Pulmonary artery endothelial cell (primary cell): ENCODE measurements at regions not wholly inside any gene's neighbourhood (a gene's known extent, or its start where the extent isn't known, plus 50 kb on each side); places are given as distances from the start of the nearest gene placed in this dataset.

ENCODE experiments used
- DNase-seq: peaks from one replicate; pipeline ENCODE4 v3.0.0-alpha.2; 2011; ENCODE audit warnings: low read depth, low spot score

- DNase-seq: no peak
Observed at GRCh38 chr14:101176535-101177205, 273.1 kb upstream of the RTL1 start.

- no peak for DNase-seq
Observed at GRCh38 chr14:101177301-101177971, 273.9 kb upstream of the RTL1 start.

DNA sequence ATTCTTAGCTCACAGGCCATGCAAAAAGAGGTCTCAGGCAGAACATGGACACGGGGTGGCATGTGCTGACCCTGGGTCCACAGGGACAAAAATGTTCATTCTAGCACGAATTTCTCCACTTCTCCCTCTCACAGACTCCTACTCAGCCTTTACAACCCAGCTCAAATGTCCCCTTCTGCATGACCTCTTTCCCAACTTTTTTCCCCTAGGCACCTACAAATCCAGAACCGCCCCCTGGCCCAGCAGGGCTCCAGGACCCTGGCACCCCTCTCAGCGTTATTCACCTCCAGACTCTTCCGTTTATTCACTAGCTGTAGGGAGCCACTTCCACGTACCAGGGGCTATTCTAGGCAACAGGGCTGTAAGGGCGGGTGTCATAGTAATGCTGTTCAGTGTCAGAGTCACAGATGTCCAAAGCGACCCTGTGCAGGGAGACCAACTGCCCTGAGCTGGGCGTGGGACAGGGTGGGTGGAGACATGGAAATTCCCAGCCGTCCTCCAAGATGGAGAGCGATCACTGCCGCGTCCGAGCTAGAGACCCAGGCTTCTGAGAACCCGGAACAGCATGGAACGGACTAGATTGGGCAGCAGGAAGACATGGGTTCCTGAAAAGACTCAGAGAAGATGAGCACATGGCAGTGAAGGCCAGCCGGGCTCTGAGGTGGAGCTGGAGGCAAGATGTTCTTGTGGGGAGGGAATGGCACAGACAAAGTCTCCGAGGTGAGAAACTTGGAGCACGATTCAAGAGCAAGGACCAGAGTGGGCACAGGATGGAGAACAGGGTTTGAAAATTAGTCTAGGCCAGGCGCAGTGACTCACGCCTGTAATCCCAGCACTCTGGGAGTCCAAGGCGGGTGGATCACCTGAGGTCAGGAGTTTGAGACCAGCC is 274.9 kb upstream of the RTL1 start:
- DNase-seq: no peak

GRCh38 chr14:101179691-101180211 is 276.2 kb upstream of the RTL1 start:
- no peak for DNase-seq

- no peak for DNase-seq
Observed at GRCh38 chr14:101181446-101182313, 278.2 kb upstream of the RTL1 start.

GRCh38 chr14:101182476-101182875 is 279.0 kb upstream of the RTL1 start:
- no peak for DNase-seq

DNA sequence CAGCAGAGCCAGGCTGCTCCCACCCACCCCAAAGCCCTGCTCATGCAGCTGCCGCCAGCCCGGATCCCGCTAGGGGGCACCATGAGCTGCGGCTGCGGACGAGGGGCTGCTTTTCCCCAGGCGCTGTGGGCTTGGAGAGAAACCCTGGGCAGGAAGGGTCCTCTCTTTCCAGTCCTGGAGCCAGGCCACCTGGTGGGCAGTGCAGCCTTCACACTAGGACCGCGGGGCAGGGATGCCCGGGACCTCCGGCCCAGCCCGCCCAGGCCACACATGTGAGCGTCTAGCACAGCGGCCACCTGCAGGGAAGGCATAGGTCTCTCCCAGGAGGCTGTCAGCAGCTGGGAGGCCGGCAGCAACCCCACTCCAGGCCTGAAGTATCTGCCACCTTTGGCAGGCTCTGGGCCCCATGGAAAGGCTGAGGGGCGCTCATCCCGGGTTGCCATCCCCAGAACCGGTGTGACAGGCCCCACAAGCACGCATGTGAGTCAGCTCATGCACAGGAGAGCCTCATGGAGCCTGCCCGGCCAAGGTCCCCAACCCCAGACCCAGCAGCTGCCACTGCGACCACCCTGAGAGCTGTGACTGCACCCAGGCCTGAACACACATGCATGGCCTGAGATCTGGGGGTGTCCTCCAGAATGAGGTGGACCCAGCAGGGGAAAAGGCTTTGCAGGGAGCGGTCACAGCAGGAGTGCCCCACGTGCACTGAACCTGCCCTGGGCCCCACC is 280.0 kb upstream of the RTL1 start:
- no peak for DNase-seq

- DNase-seq: no peak
Observed at GRCh38 chr14:101184104-101184455, 280.6 kb upstream of the RTL1 start.

DNA sequence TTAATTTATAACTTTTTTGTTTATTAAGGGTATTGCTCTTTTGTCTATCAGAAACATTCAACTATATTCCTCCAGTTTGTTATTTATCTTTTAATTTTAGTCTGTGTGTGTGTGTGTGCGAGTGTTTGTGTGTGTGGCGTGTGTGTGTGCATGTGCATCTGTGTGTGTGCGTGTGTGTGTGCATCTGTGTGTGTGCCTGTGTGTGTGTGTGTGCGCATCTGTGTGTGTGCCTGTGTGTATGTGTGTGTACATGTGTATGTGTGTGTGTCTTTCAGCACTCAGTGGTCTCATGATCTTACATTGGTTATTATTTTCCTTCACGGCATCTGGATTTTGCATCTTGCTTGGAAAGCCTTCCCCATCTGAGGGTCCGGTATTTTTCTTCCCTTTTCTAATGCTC is 281.1 kb upstream of the RTL1 start:
- DNase-seq: no peak

DNA sequence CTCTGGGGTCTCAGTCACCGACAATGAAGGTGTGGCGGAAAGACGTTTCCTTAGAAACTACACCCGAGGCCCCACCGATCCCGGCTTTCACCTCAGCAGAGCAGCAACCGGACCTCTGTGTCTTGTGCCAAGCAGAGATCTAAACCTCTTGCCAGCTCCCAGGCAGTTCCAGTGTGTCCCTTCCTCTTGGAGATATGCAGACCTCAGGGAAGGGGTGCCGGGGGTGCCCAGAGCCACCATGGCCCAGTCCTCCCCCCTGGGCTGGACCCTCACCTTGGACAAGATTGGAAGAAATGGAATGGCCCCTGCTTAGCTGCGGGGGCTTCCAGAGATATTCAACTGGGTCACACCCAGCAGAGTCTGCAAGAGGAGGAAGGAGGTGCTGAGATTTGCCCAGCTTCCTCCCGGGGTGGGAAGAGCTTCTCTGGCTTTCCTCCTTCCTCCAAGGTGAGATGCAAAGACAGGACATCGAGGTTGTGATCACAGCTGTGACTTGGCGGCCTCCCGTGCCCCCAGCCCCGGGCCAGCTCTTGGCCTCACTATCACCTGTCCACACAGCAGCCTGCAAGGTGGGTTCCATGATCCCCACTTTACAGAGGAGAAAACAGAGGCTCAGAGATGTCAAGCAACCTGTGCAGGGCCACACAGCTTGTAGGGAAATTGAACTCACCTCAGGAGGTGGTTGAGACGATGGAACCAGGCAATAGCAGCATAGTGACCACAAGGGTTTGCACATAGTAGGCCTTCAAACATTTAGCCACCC is 281.7 kb upstream of the RTL1 start:
- no peak for DNase-seq

- no peak for DNase-seq
Observed at GRCh38 chr14:101185946-101186345, 282.4 kb upstream of the RTL1 start.

DNA sequence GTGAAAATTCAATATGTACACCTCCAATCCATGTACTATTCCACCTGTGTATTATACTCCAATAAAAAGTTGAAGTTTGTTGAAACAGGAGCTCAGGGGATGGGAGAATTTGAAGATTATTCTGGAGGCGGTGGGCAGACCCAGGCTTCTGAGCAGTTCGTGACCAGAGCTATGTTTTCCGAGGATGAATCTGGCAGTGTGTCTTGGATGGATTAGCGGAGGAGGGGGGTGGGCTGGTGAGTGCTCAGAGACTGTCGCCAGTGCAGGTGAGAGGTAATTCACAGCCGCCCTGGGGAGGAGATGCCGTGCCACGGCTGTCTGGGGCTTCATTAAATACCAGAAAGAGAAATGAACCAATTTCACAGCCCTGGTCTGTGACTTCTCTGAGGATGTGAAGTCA is 283.0 kb upstream of the RTL1 start:
- DNase-seq: no peak

DNA sequence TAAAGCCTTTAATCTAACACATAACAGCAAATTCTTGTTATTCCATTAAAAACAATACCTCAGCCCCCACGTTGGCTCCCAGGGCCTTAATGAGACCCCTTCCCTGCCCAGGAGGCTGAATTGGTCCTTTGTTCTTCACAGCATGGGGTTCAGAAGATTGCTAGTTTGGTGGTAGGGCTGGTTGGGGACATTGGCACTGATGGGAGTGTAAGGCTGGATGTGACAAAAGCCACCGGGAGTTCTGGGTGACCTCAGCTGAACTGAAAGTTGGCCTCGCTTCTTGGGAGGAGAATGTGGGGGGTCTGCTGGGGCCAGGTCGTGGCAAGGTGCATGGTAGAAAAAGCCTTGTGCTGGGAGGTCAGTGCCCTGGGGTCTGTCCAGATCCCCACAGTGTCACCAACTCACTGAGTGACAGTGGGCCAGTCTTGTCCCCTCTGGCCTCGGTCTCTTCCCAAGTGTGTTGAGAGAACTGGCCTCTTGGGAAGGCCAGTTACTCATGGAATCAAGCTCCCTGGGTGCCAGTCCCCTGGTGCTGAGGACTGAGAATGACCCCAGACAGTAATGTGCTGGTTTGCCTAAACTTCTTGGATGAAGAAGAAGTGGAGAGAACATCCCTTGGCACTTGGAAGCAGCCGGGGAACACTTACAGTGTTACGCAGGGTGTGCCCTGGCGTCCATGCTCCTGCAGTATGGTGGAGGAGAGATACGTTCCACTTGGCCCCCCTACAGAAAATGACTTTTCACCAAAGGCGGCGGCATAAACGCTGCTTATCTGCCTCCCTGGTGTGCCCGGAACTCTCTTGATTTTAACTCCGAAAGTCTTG is 283.7 kb upstream of the RTL1 start:
- DNase-seq: no peak

DNA sequence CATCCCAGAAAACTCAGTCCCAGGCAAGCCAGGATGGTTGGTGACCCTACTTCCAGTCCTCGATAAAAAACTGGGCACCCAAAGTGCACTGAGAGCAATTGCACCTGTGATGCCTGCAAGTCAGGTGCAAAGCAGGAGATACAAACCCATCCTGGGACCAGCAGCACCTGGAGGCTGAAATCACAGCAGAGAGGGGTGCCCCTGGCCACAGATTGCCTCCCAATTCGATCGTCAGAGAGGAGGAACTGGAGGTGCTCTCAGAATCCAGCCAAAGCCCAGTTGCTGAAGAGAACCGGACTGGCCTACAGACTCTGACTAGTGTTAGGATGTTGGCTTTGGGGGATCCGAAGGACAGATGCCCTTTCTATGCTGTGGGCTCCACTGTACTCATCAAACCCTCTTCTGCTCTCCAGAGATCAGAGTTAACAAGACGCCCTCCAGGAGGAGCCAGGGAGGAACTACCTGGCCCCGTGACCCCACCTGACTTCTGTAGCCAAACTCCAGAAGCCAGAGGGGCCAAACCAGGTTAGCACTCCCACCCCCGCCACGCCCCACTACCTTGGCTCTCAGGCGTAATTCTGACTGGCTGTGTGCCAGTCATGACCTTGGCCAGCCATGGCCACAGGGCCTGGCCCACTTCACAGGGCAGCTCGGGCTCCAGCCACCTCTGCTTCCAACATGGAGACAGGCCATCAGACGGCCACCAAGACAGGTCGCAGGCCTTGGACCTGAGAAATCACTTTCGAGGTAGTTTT is 284.5 kb upstream of the RTL1 start:
- DNase-seq: no peak

DNA sequence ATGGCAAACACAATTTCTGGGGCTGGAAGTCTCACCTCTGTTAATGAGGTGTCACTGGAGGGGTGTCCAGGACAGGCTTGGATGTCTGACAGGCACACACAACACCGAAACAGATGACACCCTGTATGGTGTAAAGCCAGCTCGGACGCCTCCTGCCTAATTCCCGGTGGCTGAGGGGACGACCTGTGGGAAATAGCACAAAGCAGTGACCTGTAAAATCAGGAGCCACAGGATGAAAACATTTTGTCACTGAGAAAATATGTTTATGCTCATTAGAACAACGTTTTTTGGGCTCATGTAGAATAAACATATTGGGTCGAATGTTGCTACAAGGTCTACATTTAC is 285.0 kb upstream of the RTL1 start:
- no peak for DNase-seq

GRCh38 chr14:101189266-101189665 is 285.7 kb upstream of the RTL1 start:
- no peak for DNase-seq

GRCh38 chr14:101189962-101190560 is 286.5 kb upstream of the RTL1 start:
- no peak for DNase-seq
